HG03442 (cell line): ENCODE measurements at regions not wholly inside any gene's neighbourhood (a gene's known extent, or its start where the extent isn't known, plus 50 kb on each side); places are given as distances from the start of the nearest gene placed in this dataset.
"Not testable (repeated sequence)": the region's sequence is repeated elsewhere in the genome, so short reads cannot be mapped to it uniquely, and the experiment has no call there.

Experiments used
- ATAC-seq: cut with Tn5 transposase; IDR thresholded peaks from one replicate; pipeline ENCODE4 v1.9.1; 2021; ENCODE audit warnings: mild to moderate bottlenecking, moderate library complexity; ENCODE audit not compliant: unreplicated experiment

GRCh38 chr9:124164811-124165210, 92.9 kb upstream of the NEK6 start:
- no peak for ATAC-seq

- no peak for ATAC-seq
Observed at GRCh38 chr9:124174433-124174832, 83.3 kb upstream of the NEK6 start.

- ATAC-seq = not testable (repeated sequence)
Observed at GRCh38 chr9:124177522-124177921, 80.2 kb upstream of the NEK6 start.

- ATAC-seq = no peak
Observed at GRCh38 chr9:124179196-124180071, 78.3 kb upstream of the NEK6 start.

GRCh38 chr9:124180557-124180956, 77.2 kb upstream of the NEK6 start:
- no peak for ATAC-seq

- no peak for ATAC-seq
Observed at GRCh38 chr9:124182741-124183140, 75.0 kb upstream of the NEK6 start.

GRCh38 chr9:124183772-124184171, 74.0 kb upstream of the NEK6 start:
- ATAC-seq = no peak

- ATAC-seq = no peak
Observed at GRCh38 chr9:124185413-124185812, 72.3 kb upstream of the NEK6 start.

GRCh38 chr9:124187311-124187710, 70.4 kb upstream of the NEK6 start:
- ATAC-seq = no peak

GRCh38 chr9:124188331-124189110, 69.2 kb upstream of the NEK6 start:
- no peak for ATAC-seq

GRCh38 chr9:124190761-124191160, 67.0 kb upstream of the NEK6 start:
- no peak for ATAC-seq

GRCh38 chr9:124191691-124192395, 65.9 kb upstream of the NEK6 start:
- ATAC-seq = no peak

GRCh38 chr9:124196814-124197176, 61.0 kb upstream of the NEK6 start:
- no peak for ATAC-seq

GRCh38 chr9:124197177-124198095, 60.3 kb upstream of the NEK6 start:
- ATAC-seq = peak; percentile 43

GRCh38 chr9:124198331-124198730, 59.4 kb upstream of the NEK6 start:
- no peak for ATAC-seq

- no peak for ATAC-seq
Observed at GRCh38 chr9:124198948-124199347, 58.8 kb upstream of the NEK6 start.

GRCh38 chr9:124199474-124199873, 58.3 kb upstream of the NEK6 start:
- no peak for ATAC-seq

- ATAC-seq = peak; percentile 73
Observed at GRCh38 chr9:124202447-124202971, 55.2 kb upstream of the NEK6 start.

- no peak for ATAC-seq
Observed at GRCh38 chr9:124205686-124206352, 51.9 kb upstream of the NEK6 start.

GRCh38 chr9:124206391-124206790, 51.4 kb upstream of the NEK6 start:
- ATAC-seq = no peak
